OCI-LY3 (cell line): ENCODE measurements at regions not wholly inside any gene's neighbourhood (a gene's known extent, or its start where the extent isn't known, plus 50 kb on each side); places are given as distances from the start of the nearest gene placed in this dataset.

Experiments used
- EZH2phosphoT487 ChIP-seq: fragments of 200-600 bp; shearing (Covaris generic); IDR thresholded peaks from 2 replicates; pipeline ENCODE4 v1.6.1; 2018; ENCODE audit warnings: antibody characterized with exemption, mixed run types, low read depth
- TF ChIP-seq, protein P1 (sequence below): fragments of 200-600, 300-600 bp; sonication (generic); IDR thresholded peaks from 2 replicates; pipeline ENCODE4 v1.5.1; 2014; ENCODE audit warnings: antibody characterized with exemption, low read length, low read depth

DNA sequence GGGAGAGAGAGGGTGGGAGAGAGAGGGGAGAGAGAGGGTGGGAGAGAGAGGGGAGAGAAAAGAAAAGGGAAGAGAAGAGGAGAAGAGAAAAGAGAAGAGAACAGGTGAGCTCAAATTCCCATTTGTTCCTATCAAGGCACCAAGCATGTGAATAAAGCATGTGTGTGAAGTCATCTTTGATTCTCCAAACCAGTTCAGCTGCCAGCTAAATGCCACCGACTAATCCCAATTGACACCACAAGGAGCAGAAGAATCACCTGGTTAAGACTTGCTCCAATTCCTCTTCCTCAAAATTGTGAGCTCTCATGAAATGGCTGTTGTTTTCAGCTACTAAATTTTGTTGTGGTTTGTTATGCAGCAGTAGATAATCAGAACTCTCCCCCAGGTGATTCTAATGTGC, 188.9 kb downstream of the TMX1 start:
- TF ChIP-seq, protein P1, sequence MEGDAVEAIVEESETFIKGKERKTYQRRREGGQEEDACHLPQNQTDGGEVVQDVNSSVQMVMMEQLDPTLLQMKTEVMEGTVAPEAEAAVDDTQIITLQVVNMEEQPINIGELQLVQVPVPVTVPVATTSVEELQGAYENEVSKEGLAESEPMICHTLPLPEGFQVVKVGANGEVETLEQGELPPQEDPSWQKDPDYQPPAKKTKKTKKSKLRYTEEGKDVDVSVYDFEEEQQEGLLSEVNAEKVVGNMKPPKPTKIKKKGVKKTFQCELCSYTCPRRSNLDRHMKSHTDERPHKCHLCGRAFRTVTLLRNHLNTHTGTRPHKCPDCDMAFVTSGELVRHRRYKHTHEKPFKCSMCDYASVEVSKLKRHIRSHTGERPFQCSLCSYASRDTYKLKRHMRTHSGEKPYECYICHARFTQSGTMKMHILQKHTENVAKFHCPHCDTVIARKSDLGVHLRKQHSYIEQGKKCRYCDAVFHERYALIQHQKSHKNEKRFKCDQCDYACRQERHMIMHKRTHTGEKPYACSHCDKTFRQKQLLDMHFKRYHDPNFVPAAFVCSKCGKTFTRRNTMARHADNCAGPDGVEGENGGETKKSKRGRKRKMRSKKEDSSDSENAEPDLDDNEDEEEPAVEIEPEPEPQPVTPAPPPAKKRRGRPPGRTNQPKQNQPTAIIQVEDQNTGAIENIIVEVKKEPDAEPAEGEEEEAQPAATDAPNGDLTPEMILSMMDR: no peak
- no peak for TF ChIP-seq EZH2phosphoT487
